ENCODE measurements at regions not wholly inside any gene's neighbourhood (a gene's known extent, or its start where the extent isn't known, plus 50 kb on each side); places are given as distances from the start of the nearest gene placed in this dataset.

GRCh38 chr9:80503671-80504281 lies 932.0 kb downstream of the TLE4 start:
- Mint-ChIP-seq H3K4me3 (no peak overlapping the region), H3K27me3 (no peaks in the 10 kb centered on the region), H3K9me3 (peaks cover 0 to 7% (median 0%) of the 10 kb centered on the region in 11 donors), H3K27ac (no peak overlapping the region), H3K36me3 (no peaks in the 10 kb centered on the region), H3K4me1 (no peaks in the 10 kb centered on the region)
- no peak for DNase-seq
- Histone ChIP-seq H3K36me3 (ENCODE audit: control insufficient read depth in 2 of 3, insufficient read depth in 3 of 3, low read length in 3 of 3) (no peaks in the 10 kb centered on the region), H3K27ac (ENCODE audit: low read depth, low read length) (no peak overlapping the region), H3K9me3 (ENCODE audit: control insufficient read depth in 2 of 3, low read length in 3 of 3) (no peaks in the 10 kb centered on the region), H3K4me1 (ENCODE audit: control insufficient read depth in 2 of 2, insufficient read depth in 2 of 2, low read length in 2 of 2) (no peaks in the 10 kb centered on the region), H3K4me3 (ENCODE audit: low read length) (no peak overlapping the region), H3K27me3 (ENCODE audit: control insufficient read depth in 2 of 2, insufficient read depth in 2 of 2, low read length in 2 of 2) (no peaks in the 10 kb centered on the region)
- intact Hi-C loops (cut with micrococcal nuclease): loop anchor here in 1 of 2 donors (10.0 kb wide), 1 partner anchor 59 kb away; no protein-coding TSS in a partner anchor
- ATAC-seq: no peak
- POLR2A ChIA-PET: interaction anchor here (0.6 kb wide), 1 partner anchor 25 kb away, joined by 4 read pairs; no protein-coding TSS in a partner anchor
- CTCF ChIA-PET: no interaction called here

GRCh38 chr9:80502306-80502705 lies 930.5 kb downstream of the TLE4 start:
- DNase-seq: no peak
- ATAC-seq: no peak
- H3K27me3 Mint-ChIP-seq: no peaks in the 10 kb centered on the region
- no peaks in the 10 kb centered on the region for H3K36me3 Mint-ChIP-seq
- no peak overlapping the region for H3K27ac Mint-ChIP-seq
- Histone ChIP-seq H3K36me3 (ENCODE audit: control insufficient read depth in 2 of 3, insufficient read depth in 3 of 3, low read length in 3 of 3) (no peaks in the 10 kb centered on the region), H3K27me3 (ENCODE audit: control insufficient read depth in 2 of 2, insufficient read depth in 2 of 2, low read length in 2 of 2) (no peaks in the 10 kb centered on the region), H3K27ac (ENCODE audit: low read depth, low read length) (no peak overlapping the region), H3K4me1 (ENCODE audit: control insufficient read depth in 2 of 2, insufficient read depth in 2 of 2, low read length in 2 of 2) (no peaks in the 10 kb centered on the region), H3K4me3 (ENCODE audit: low read length) (no peak overlapping the region), H3K9me3 (ENCODE audit: control insufficient read depth in 2 of 3, low read length in 3 of 3) (no peaks in the 10 kb centered on the region)
- H3K9me3 Mint-ChIP-seq: peaks cover 0 to 7% (median 0%) of the 10 kb centered on the region in 11 donors
- intact Hi-C loops (cut with micrococcal nuclease): loop anchor here in 1 of 2 donors (10.0 kb wide), 1 partner anchor 58 kb away; no protein-coding TSS in a partner anchor
- no peak overlapping the region for H3K4me3 Mint-ChIP-seq
- POLR2A ChIA-PET: no interaction called here
- CTCF ChIA-PET: no interaction called here
- no peaks in the 10 kb centered on the region for H3K4me1 Mint-ChIP-seq

GRCh38 chr9:80501635-80502034 lies 929.9 kb downstream of the TLE4 start:
- ChIA-PET POLR2A (no interaction called here), CTCF (no interaction called here)
- no peaks in the 10 kb centered on the region for H3K4me1 Mint-ChIP-seq
- ATAC-seq: no peak
- H3K9me3 ChIP-seq (ENCODE audit: control insufficient read depth in 2 of 3, low read length in 3 of 3): no peaks in the 10 kb centered on the region
- H3K4me3 ChIP-seq (ENCODE audit: low read length): no peak overlapping the region
- intact Hi-C loops (cut with micrococcal nuclease): loop anchor here in 1 of 2 donors (10.0 kb wide), 1 partner anchor 57 kb away; no protein-coding TSS in a partner anchor
- DNase-seq: no peak
- H3K27me3 Mint-ChIP-seq: no peaks in the 10 kb centered on the region
- no peaks in the 10 kb centered on the region for H3K27me3 ChIP-seq (ENCODE audit: control insufficient read depth in 2 of 2, insufficient read depth in 2 of 2, low read length in 2 of 2)
- H3K9me3 Mint-ChIP-seq: peaks cover 0 to 7% (median 0%) of the 10 kb centered on the region in 11 donors
- H3K4me1 ChIP-seq (ENCODE audit: control insufficient read depth in 2 of 2, insufficient read depth in 2 of 2, low read length in 2 of 2): no peaks in the 10 kb centered on the region
- H3K4me3 Mint-ChIP-seq: no peak overlapping the region
- H3K27ac Mint-ChIP-seq: no peak overlapping the region
- H3K27ac ChIP-seq (ENCODE audit: low read depth, low read length): no peak overlapping the region
- no peaks in the 10 kb centered on the region for H3K36me3 ChIP-seq (ENCODE audit: control insufficient read depth in 2 of 3, insufficient read depth in 3 of 3, low read length in 3 of 3)
- H3K36me3 Mint-ChIP-seq: no peaks in the 10 kb centered on the region

GRCh38 chr9:80500300-80500699 lies 928.5 kb downstream of the TLE4 start:
- no peaks in the 10 kb centered on the region for H3K27me3 Mint-ChIP-seq
- intact Hi-C loops (cut with micrococcal nuclease): loop anchor here in 1 of 2 donors (10.0 kb wide), 1 partner anchor 55 kb away; no protein-coding TSS in a partner anchor

GRCh38 chr9:80498001-80498555 lies 926.3 kb downstream of the TLE4 start:
- H3K36me3 Mint-ChIP-seq: peaks cover 0 to 6% (median 0%) of the 10 kb centered on the region in 5 donors
- H3K27me3 ChIP-seq (ENCODE audit: control insufficient read depth in 2 of 2, insufficient read depth in 2 of 2, low read length in 2 of 2): no peaks in the 10 kb centered on the region
- H3K27ac Mint-ChIP-seq: no peak overlapping the region
- POLR2A ChIA-PET: no interaction called here
- DNase-seq (no peak), ATAC-seq (no peak)
- no peaks in the 10 kb centered on the region for H3K27me3 Mint-ChIP-seq
- no peak overlapping the region for H3K4me3 Mint-ChIP-seq
- H3K4me1 ChIP-seq (ENCODE audit: control insufficient read depth in 2 of 2, insufficient read depth in 2 of 2, low read length in 2 of 2): no peaks in the 10 kb centered on the region
- intact Hi-C loops (cut with micrococcal nuclease): no loop called here
- no peak overlapping the region for H3K27ac ChIP-seq (ENCODE audit: low read depth, low read length)
- CTCF ChIA-PET: no interaction called here
- H3K4me1 Mint-ChIP-seq: no peaks in the 10 kb centered on the region
- no peak overlapping the region for H3K4me3 ChIP-seq (ENCODE audit: low read length)
- peaks cover 0 to 23% (median 5%) of the 10 kb centered on the region in 11 donors for H3K9me3 Mint-ChIP-seq
- H3K36me3 ChIP-seq (ENCODE audit: control insufficient read depth in 2 of 3, insufficient read depth in 3 of 3, low read length in 3 of 3): no peaks in the 10 kb centered on the region
- H3K9me3 ChIP-seq (ENCODE audit: control insufficient read depth in 2 of 3, low read length in 3 of 3): no peaks in the 10 kb centered on the region

More at GRCh38 chr9:80500300-80500699, 928.5 kb downstream of the TLE4 start:
- Histone ChIP-seq H3K9me3 (ENCODE audit: control insufficient read depth in 2 of 3, low read length in 3 of 3) (no peaks in the 10 kb centered on the region), H3K27ac (ENCODE audit: low read depth, low read length) (no peak overlapping the region), H3K27me3 (ENCODE audit: control insufficient read depth in 2 of 2, insufficient read depth in 2 of 2, low read length in 2 of 2) (no peaks in the 10 kb centered on the region), H3K4me1 (ENCODE audit: control insufficient read depth in 2 of 2, insufficient read depth in 2 of 2, low read length in 2 of 2) (no peaks in the 10 kb centered on the region), H3K4me3 (ENCODE audit: low read length) (no peak overlapping the region), H3K36me3 (ENCODE audit: control insufficient read depth in 2 of 3, insufficient read depth in 3 of 3, low read length in 3 of 3) (no peaks in the 10 kb centered on the region)
- Mint-ChIP-seq H3K27ac (no peak overlapping the region), H3K4me3 (no peak overlapping the region), H3K4me1 (no peaks in the 10 kb centered on the region), H3K36me3 (peaks cover 0 to 4% (median 0%) of the 10 kb centered on the region in 5 donors), H3K9me3 (peaks cover 0 to 16% (median 5%) of the 10 kb centered on the region in 11 donors)
- no peak for ATAC-seq
- ChIA-PET POLR2A (no interaction called here), CTCF (no interaction called here)
- no peak for DNase-seq

DNA sequence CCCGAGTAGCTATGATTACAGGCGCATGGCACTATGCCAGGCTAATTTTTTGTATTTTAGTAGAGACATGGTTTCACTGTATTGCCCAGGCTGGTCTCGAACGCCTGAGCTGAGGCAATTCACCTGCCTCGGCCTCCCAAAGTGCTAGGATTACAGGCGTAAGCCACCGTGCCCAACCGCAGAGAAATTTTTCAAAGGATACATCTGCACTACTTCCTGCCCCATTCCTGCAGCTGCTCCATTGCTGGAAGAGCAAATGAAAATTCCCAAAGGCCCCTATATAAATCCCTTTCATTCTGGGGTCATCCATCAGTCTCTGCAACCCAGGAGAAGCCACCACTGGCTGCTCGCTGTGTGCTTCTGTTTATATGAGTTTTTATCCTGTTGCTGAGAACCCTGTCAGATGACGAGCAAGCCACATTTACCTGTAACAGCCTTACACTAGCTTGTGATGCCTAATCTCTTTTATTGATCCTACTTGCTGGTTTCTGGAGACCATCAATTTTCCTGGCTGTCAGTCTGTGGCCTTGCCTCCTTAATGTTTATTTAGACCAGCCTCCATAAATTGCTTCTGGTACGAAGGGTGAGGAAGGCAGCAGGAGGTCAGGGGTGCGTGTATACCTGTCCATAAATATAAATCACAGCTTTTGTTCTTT lies 925.3 kb downstream of the TLE4 start:
- Mint-ChIP-seq H3K27ac (no peak overlapping the region), H3K4me1 (no peaks in the 10 kb centered on the region), H3K27me3 (no peaks in the 10 kb centered on the region), H3K36me3 (peaks cover 0 to 6% (median 0%) of the 10 kb centered on the region in 5 donors), H3K9me3 (peaks cover 0 to 23% (median 5%) of the 10 kb centered on the region in 11 donors), H3K4me3 (no peak overlapping the region)
- Histone ChIP-seq H3K27me3 (ENCODE audit: control insufficient read depth in 2 of 2, insufficient read depth in 2 of 2, low read length in 2 of 2) (no peaks in the 10 kb centered on the region), H3K9me3 (ENCODE audit: control insufficient read depth in 2 of 3, low read length in 3 of 3) (no peaks in the 10 kb centered on the region), H3K4me1 (ENCODE audit: control insufficient read depth in 2 of 2, insufficient read depth in 2 of 2, low read length in 2 of 2) (no peaks in the 10 kb centered on the region), H3K36me3 (ENCODE audit: control insufficient read depth in 2 of 3, insufficient read depth in 3 of 3, low read length in 3 of 3) (no peaks in the 10 kb centered on the region), H3K4me3 (ENCODE audit: low read length) (no peak overlapping the region), H3K27ac (ENCODE audit: low read depth, low read length) (no peak overlapping the region)
- DNase-seq (no peak), ATAC-seq (no peak)
- POLR2A ChIA-PET: no interaction called here
- CTCF ChIA-PET: no interaction called here
- intact Hi-C loops (cut with micrococcal nuclease): no loop called here

All from naive thymus-derived CD4-positive, alpha-beta T cell (primary cell).